WTC11 (cell line): ENCODE measurements at regions not wholly inside any gene's neighbourhood (a gene's known extent, or its start where the extent isn't known, plus 50 kb on each side); places are given as distances from the start of the nearest gene placed in this dataset.

Experiments
- ATF3 ChIP-seq: sonication (generic); formaldehyde crosslinking; conservative IDR thresholded peaks from 2 replicates; pipeline ENCODE4 v1.8.1; 2022; ENCODE audit warnings: mild to moderate bottlenecking, missing genetic modification reagents
- CTCF ChIP-seq: fragments of 200-600 bp; IDR thresholded peaks from 2 replicates; pipeline ENCODE4 v1.8.0; 2022; ENCODE audit warnings: antibody characterized with exemption
- ETV6 ChIP-seq: sonication (generic); formaldehyde crosslinking; IDR thresholded peaks from 2 replicates; pipeline ENCODE4 v1.8.1; 2022; ENCODE audit warnings: mild to moderate bottlenecking, missing genetic modification reagents
- FOXP1 ChIP-seq: sonication (generic); formaldehyde crosslinking; IDR thresholded peaks from 2 replicates; pipeline ENCODE4 v1.8.0; 2022; ENCODE audit warnings: missing genetic modification reagents, mild to moderate bottlenecking, moderate library complexity, borderline replicate concordance
- PRRX2 ChIP-seq: fragments of 250-450 bp; sonication (Bioruptor Pico); IDR thresholded peaks from 2 replicates; pipeline ENCODE4 v1.8.0; 2021; ENCODE audit warnings: mild to moderate bottlenecking
- ZNF121 ChIP-seq: sonication (generic); formaldehyde crosslinking; IDR thresholded peaks from 2 replicates; pipeline ENCODE4 v1.8.0; 2023; ENCODE audit warnings: missing genetic modification reagents
- ZNF232 ChIP-seq: sonication (generic); formaldehyde crosslinking; IDR thresholded peaks from 2 replicates; pipeline ENCODE4 v1.8.0; 2022; ENCODE audit warnings: mild to moderate bottlenecking, missing genetic modification reagents
- ZNF396 ChIP-seq: fragments of 250-450 bp; sonication (Bioruptor Pico); IDR thresholded peaks from 2 replicates; pipeline ENCODE4 v1.8.0; 2021; ENCODE audit warnings: mild to moderate bottlenecking, moderate library complexity, borderline replicate concordance

- no peak for TF ChIP-seq CTCF
- TF ChIP-seq FOXP1 (CRISPR knock-in tag): no peak
- no peak for TF ChIP-seq PRRX2 (CRISPR knock-in tag)
- no peak for TF ChIP-seq ZNF232 (CRISPR knock-in tag)
- no peak for TF ChIP-seq ETV6 (CRISPR knock-in tag)
- TF ChIP-seq ZNF121 (CRISPR knock-in tag): no peak
- TF ChIP-seq ATF3 (CRISPR knock-in tag): no peak
- TF ChIP-seq ZNF396 (CRISPR knock-in tag): no peak
These were observed 190.2 kb downstream of the MYCN start for GRCh38 chr2:16130541-16130880.
